Fibroblast of upper back skin (primary cell): ENCODE measurements at regions not wholly inside any gene's neighbourhood (a gene's known extent, or its start where the extent isn't known, plus 50 kb on each side); places are given as distances from the start of the nearest gene placed in this dataset.
A peak's percentile ranks its signal among the peaks of the same experiment; 100 is the strongest.
"Not testable (repeated sequence)": the region's sequence is repeated elsewhere in the genome, so short reads cannot be mapped to it uniquely, and the experiment has no call there.

Source experiments
- DNase-seq: peaks from one replicate; pipeline ENCODE4 v3.0.0-alpha.2; 2013

DNA sequence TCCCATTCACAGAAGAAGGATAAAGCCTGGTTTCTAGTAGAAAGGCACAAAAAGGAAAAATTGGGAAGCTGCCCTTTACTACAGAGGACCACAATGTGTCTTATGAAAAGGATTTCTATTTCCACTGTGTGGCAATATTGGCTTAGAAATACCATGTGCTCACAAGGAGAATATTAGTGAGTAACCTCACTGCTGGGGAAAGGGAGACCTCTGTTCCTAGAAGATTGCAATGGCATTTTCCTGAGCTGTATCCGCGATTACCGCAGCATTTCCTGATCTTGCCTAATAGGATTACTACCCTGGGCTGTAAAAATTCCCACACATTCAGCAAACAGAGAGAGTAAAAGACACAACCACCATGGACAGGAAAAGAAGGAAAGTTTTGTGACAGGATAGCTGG, 308.8 kb upstream of the TECRL start:
- no peak for DNase-seq

DNA sequence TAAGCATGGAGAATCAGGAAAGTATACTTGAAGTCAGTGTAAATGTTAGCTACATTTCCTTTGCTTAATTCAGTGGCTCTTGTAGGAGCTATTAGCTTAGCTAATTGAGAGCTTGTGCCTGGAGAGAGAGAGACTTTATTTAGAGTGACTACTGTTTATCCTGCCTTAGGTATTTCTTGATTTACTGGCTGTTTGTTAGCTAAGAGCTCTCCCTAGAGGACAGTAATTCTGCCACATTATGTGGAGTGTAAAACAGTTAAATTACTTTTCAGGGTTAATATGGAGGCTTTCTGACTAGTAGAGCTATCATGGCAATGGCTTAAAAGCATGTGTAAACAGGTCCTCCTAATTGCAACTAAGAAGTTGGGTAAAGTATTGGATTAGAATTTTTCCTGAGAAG, 306.5 kb upstream of the TECRL start:
- DNase-seq: no peak

DNA sequence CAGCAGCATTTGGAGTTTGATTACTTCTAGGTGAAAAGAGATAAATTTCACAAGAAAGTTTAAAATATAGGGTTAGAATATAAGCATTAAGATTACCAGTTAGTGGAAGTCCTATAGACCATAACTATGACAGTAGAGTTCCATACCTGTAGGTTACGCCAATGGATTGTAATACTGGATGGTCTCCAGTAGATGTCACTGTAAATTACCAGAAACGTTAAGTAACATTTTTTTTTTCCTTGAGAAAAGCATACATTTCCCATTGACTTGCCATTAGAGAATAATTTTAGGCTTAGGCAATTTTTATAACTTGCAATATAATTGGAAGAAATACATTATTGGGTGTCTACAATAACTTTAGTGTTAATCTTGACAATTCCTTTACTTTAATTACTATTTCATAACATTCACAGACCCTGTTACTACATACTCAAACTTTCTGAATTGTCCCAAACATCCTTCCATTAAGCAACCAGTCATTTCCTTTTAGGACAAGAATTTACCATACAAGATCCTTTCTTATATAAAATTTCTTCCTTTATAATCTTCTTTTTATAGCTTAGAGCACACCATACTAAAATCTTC, 304.1 kb upstream of the TECRL start:
- DNase-seq: peak; percentile 14

DNA sequence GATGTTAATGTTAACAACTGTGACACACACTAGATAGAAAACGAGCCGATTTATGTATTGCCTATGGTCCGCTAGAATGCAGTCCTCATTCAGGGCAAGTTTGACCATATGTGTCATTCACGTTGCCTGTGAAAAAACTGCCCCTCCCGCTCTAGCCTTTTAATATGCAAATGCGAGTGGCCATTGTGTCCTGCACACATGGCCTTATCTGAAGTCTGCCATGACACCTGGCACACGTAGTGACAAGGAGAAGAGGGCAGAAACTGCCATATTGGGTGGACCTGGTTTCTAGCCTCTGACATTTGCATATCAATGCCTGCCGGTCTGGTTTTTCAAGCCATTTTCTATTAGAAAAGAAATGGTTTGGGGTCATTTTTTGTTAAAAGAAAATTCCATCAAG, 303.3 kb upstream of the TECRL start:
- no peak for DNase-seq

DNA sequence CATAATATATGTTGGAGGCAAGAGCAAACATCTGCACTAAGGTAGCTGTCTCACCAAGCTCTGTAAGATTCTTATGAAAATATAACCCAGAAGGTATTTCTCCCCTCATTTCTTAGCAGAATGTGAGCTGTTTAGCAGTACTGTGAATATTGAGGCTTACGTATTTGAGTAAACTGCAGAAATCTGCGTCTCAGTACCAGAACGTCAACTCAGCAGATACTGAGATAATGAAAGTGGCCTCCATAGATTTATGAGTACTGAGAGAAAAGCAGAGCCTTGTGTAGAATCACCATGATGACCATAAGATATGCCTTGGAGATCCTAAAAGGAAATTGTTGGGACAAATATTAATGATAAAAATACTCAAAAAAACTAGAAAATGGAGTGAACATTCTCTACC, 296.7 kb upstream of the TECRL start:
- no peak for DNase-seq

DNA sequence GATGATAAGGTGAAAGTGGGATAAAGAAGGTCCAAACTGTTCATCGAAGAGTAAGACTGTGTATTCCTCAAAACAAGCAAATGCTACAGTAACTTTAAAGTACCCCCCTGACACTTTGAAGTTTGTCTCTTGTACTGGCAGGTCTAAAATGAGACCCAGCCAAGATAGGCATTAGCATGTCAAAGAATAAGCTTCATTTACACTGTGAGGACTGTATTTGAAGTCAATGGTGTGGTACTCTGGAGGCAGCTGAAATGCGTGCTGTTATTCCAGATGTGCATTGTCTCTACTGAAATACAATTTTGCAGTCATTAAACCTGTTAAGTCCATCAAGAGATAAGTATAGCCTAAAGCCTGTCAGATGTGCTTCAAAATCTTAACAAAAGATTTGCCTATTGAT, 288.9 kb upstream of the TECRL start:
- DNase-seq: no peak

DNA sequence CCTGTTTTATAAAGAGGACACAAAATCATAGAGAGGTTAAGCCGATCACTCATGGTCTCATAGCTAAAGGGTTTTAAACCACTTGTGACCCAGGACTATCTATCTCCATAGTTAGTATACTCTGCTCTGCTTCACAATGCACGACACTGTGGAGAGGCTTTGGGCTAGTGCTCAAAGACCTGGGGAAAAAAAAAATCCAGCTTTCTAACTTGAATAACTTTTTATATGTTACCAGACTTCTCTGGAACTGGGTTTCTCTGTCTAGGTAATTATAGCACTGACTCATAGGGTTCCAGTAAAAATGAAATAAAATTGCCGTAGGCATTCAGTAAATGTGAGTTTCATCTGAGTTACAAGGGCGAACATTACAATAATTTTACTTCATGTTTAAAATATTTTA, 273.7 kb upstream of the TECRL start:
- DNase-seq: no peak

DNA sequence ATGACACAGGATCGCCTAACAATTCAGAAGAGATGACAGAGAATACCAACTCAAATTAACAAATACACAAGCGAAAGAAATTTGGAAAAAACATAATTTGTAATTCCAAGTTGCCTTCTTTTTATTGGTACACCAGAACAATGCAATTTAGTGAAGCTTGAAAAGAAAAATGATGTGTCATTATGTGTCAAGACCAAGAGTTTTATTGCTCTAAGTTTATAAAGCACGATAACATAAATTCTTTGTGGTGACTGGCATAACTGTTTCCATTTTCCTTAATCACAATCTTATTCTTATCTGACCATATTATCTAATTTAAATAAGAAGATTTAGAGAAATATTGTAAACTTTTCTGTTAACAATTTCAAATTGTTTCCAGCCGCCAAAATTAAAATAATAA, 273.2 kb upstream of the TECRL start:
- no peak for DNase-seq

DNA sequence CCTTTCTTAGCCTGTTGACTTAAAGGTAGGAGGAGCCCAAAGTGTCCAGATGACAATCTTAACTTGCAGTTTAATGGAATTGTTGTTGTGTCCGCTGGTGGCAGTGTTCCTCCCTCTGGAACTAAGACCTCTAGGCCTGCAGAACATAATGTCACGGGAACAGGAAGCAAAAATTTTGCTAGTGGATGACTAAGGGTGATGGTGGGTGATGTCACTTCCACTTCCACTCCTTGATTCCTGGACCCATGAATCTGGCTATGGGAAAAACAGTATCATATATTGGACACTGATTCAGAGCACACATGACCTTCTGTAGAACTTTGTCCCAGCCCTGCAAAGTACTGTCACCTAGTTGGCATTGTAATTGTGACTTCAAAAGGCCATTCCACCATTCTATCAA, 263.9 kb upstream of the TECRL start:
- DNase-seq: not testable (repeated sequence)

DNA sequence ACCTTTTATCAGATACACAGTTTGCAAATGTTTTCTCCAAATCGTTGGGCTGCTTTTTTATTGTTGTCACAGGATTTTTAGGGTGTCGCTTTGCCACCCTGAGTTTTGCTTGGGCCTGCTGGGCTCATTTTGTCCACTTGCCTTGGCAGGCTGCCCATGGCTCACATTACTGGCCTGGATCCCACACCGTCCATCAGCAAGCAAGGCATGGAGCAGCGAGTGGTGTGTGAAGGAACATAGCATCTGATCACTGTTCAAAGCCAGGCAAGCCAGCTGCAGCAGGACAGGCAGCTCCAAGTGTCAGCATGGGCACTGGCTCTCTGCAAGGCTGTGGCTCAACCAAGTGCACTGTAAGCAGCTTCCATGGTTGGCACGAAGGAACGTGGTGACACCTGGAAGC, 261.4 kb upstream of the TECRL start:
- no peak for DNase-seq

DNA sequence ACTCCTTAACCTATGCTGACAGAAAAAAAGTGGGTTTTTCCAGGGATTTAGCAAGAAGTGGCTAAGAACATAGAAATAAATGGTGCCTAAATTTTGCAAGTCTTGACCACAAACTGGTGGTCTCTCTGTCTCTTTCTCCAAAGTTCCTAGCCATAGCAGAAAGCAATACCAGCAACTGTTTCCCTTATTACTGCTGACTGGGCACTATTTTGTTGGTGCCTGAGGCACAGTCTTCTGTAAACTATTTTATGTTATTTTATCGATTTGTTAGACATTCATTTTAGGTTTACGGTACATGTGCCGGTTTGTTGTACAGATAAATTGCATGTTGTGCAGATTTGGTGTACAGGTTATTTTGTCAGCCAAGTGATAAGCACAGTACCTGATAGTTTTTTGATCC, 234.6 kb upstream of the TECRL start:
- DNase-seq: no peak

DNA sequence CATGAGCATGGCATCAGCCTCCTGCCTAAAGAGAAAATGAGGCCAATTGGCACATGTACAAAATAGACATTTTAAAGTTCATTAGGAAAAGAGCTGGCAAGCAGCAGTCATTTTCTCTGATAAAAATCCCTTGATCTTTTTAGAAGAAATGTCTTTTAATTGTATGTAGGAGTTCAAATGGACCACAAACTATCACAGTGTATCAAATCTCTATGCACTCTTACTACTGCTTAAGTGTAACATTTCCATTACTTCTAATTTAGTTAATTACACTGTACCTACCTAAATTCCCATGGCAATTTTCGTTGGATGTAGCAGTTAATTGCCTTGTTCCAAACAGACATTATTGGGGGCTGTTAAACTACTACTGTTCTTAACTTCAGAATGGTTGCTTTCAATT, 233.7 kb upstream of the TECRL start:
- DNase-seq: no peak

DNA sequence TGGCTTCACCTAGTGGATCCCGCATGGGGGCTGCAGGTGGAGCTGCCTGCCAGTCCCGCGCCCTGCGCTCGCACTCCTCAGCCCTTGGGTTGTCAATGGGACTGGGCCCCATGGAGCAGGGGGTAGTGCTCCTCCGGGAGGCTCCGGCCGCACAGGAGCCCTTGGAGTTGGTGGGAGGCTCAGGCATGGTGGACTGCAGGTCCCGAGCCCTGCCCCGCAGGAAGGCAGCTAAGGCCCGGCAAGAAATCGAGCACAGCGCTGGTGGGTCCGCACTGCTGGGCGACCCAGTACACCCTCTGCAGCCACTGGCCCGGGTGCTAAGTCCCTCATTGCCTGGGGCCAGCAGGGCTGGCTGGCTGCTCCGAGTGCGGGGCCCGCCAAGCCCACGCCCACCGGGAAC, 231.2 kb upstream of the TECRL start:
- DNase-seq: not testable (repeated sequence)

DNA sequence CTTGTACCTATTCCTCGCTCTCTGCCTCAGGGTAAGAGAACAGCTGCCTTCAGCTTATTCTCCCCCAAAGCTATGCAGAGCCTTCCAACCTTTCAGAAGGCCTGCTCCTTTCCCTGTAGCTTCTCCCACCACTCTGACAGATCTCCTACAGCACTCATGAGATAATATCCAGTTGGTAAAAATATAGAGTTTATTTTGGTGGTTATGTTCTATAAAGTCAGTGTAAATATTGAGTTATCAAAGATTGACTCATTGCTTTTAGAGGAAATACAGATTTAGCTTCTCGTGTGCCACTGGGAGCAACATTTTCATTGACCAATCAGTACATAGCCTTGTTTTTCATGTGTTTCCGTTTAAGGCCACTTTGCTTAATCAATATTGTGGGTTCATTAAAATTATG, 216.2 kb upstream of the TECRL start:
- no peak for DNase-seq

DNA sequence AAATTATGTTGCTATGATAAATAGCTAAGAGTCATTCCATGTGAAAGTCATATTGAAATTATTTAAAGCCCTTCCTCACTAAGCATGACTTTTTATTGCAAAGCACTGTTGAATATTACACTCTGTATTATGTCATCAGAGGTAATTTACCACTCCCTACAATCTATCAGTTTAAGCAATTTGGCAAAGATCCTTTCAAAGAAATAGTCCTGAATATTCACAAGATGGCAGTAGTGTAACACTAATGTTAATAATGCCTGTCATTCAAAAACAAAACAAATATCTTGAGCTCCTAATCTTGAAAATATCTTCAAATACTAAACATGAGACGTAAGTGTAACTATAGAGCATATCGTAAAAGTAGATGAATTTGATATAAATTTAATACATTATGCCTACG, 208.6 kb upstream of the TECRL start:
- no peak for DNase-seq

DNA sequence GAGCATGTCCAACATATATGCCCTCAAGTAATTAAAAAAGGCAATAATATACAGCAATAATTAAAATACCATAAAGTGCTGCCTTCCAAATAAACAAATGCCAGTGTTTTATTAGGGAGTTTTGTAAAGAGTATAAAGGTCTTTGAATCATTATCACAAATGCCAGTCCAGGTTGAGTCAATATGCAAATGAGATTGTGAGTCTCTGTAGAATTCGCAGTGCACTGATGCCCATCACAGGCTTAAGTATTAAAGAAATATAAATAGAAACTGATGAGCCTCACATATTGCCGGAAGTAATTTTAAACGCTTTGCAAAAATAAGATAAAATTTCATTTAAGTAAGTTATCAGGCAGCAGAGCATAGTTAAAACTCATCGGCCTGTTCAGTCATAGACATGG, 205.0 kb upstream of the TECRL start:
- no peak for DNase-seq

DNA sequence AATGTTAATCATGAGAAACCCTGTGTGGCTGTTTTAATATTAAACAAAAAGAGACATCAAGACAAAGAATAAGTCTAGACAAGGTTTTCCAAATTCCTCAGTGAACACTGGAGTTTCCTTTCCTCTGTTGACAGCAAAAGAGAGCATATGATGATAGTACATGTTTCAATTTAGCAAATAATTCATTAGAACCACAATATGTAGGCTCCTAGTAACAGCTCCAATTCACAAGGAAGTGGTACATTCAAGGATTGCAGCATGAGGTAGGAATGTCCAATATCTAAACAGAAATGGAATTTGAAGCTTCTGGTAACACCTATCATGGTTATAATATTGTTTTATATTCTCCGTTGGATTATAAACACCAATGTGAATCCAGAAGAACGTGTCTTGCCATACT, 203.8 kb upstream of the TECRL start:
- no peak for DNase-seq

DNA sequence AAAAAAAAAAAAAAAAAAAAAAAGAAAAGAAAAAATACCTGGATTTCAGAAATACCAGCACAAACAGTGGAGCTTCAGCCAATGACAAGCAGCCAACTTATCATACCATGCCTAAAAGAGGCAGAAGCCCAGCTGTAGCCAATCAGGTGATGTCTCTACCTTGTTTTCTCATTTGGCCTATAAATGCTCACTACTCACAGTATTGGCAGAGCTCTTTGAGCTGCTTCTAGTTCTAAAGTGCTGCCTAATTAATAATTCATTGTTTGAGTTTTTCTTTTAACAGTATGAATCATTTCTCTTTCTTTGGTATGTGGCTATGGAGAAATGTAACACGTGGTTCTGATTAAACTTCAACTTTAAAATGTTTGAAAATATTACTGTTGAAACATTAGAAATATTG, 188.8 kb upstream of the TECRL start:
- DNase-seq: no peak

DNA sequence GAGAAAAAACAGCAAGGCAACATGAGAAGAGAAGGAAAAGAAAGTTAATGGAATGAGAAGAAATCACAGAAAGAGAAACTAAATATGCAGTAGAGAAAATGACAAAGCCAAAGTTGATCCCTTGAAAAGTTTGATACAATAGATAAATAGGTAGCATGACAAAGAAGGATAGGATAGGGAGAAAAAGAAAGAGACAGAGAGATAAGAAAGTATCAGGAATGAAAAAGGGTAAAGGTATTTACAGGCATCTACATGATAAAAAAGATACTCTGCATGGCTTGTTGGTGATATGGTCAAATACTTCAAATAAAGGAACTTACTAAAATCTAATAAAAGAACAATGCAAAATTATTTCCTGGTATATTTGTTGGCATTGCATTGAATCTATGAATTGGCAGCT, 185.5 kb upstream of the TECRL start:
- DNase-seq: no peak

DNA sequence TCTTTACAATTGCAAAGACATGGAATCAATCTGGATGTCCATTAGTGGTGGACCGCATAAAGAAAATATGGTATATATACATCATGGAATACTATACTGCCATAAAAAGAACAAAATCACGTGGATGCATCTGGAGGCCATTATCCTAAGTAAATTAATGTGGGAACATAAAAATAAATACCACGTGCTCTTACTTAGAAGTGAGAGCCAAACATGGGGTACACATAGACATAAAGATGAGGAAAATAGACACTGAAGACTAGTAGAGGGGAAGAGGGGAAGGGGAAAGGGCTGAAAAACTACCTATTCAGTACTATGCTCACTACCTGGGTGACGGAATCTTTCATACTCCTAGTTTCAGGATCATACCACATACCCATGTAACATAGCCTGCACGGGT, 179.3 kb upstream of the TECRL start:
- no peak for DNase-seq

DNA sequence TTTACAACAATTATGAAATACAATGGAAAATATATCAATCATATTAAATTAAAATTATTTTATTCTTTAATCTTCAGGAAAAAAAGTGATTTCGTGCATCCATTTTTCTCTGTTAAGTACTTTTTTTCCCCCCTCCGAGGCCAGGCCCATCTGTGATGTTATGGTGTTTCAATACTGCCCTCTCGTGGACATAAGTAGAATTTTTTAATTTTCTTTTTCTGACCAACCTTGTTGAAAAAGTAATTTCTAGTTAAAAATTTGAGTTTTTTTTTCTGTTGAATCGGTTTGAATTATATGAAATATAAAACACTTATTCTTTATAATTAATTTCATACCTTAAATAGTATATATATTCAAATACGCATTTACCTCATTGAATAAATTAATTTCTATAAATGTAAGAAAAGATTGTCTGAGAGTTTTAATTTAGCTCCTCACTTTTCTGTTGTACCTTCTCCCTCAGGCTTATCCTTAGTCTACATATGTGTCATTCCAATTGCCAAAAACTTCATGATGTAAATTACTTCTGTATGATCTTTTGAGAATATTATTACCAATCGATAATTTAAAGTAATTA, 175.8 kb upstream of the TECRL start:
- peak; percentile 41 for DNase-seq

DNA sequence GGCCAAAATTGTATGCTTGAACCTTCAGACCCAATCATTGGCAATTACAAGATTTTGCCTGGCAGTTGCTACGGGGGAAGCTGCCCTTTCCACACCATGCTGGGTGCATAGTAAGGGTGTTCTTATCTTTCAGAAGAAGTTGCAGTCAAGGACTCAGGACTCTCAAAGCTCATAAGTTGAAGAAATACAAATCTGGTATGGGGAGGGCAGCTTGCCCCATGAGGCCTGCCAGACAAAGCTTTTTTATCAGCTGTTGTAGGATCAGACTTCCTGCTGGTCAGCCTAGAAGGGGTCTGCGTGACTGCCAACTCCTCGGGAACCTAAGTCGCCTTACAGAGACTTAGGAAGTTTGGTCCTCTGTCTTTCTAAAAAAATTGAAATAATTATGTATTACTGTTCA, 174.9 kb upstream of the TECRL start:
- no peak for DNase-seq

DNA sequence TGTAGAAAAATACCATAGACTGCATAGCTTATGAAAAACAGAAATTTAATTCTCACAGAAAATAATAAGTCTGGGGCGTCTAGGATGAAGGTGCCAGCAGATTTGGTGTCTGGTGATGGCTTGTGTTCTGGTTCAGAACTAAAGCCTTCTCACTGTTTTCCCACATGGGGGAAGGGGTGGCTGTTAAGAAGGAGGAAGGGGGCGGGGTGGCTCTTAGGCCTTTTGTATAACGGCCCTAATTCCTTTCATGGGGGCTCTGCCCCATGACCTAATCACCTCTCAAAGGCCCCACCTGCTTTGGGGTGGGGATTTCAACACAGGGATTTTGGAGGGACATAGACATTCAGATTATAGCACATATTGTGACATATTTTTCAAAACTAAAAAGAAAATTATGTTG, 173.2 kb upstream of the TECRL start:
- no peak for DNase-seq

DNA sequence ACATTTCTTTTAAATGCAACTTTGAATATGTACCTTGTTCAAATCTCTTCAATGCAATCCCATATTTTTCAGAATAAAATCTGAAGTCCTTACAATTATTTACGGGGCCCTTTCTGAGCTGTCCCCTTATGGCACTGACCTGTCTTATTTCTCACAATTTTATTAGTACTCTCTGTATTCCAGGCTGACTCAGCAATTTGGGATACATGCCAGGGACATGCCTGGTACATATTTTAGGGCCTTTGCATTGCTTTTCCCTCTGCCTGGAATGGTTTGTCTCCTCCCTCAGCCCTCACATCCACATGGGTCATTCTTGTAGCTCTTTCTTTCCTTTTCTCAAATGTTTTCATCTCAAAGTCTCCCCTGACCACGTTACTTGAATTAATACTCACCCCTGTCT, 172.2 kb upstream of the TECRL start:
- peak; percentile 58 for DNase-seq

DNA sequence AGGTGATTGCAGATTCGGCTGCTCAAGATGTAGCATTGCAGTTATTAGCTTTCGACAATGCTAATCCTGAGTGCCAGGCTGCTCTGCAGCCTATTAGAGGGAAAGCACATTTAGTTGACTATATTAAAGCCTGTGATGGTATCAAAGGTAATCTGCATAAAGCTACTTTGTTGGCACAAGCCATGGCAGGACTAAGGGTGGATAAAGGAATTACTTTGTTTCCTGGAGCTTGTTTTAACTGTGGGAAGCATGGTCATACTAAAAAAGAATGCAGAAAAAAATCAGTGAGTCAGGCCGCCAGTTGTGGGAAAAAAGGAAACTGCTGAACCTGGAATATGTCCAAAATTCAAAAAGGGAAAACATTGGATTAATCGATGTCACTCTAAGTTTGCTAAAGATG, 154.9 kb upstream of the TECRL start:
- DNase-seq: no peak

DNA sequence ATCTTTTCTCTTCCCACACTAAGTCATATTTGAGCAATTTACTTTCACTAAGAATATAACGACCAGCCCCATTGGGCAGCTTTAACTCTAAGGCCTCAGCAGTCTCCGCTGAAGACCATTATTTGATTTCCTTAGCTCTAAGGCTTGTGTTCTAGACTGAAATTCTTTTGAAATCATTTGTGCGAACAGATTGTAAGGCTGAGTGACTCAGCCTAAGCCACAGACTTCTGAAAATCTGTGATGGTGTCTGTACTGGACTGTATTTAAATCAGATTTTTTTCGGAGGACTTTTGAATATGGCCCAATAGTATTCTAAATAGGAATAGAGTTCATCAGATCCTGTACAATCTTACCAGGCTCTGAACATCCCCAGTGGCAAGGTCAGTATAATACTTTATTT, 150.3 kb upstream of the TECRL start:
- no peak for DNase-seq
